ENCODE measurements at regions not wholly inside any gene's neighbourhood (a gene's known extent, or its start where the extent isn't known, plus 50 kb on each side); places are given as distances from the start of the nearest gene placed in this dataset.

DNA sequence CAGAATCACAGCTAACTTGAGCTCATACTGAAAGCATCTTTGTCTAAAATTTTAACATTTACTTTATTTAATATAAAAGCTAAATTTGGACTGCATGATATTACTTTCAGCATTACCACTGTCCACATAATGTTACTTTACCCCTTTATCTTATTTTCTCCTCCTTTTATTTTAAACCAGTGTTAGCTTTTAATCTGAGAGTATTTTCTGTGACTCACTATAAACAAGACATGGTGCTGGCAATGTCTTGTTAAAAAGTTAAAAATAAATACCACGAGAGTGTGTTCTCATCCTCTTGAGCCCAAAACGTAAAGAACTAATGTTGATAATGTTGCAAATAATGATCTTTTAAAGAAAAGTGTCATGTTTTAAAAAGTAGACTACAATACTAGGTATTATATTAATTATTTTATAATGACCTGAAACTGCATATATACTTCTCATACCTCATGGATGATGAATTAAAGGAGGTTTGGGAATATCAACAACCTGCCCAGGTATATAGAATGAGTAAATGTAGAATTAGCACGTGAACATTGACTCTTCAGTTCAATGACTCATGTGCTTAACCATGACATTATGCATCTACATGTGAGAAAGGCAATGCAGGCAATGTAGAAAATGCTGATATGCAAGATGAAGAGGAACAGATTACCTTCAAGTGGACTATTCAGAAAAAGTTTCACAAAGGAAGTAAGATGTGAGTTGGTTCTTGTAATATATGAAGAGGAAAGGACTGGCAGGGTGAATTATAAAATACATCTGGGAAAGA, 454.1 kb upstream of the ADGRL3 start:
- DNase-seq (ENCODE audit: low read depth, low spot score) = no peak

GRCh38 chr4:60750962-60751361, 449.2 kb upstream of the ADGRL3 start:
- DNase-seq (ENCODE audit: low read depth, low spot score) = no peak

- DNase-seq (ENCODE audit: low read depth, low spot score) = no peak
Observed at GRCh38 chr4:60757986-60758680, 442.0 kb upstream of the ADGRL3 start.

GRCh38 chr4:60759518-60760245, 440.4 kb upstream of the ADGRL3 start:
- no peak for DNase-seq (ENCODE audit: low read depth, low spot score)

DNA sequence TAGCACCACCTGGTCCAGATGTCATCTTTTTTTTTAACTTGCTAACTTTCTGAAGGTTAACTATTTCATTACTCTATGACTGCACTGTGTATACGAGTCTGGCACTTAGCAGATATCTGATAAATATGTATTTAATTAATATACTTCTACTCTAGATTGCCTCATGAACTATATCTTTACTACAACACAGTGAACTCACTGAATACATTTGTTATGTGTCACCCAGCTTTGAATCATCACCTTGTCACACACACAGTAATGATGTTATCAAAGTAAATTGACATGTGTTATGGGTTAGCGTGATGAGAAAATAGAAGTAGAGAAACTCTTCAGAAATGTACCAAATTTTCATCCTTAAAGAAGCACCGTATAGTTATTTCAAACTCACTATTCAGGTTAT, 419.3 kb upstream of the ADGRL3 start:
- DNase-seq (ENCODE audit: low read depth, low spot score) = no peak

- DNase-seq (ENCODE audit: low read depth, low spot score) = no peak
Observed at GRCh38 chr4:60790608-60791007, 409.5 kb upstream of the ADGRL3 start.

GRCh38 chr4:60794372-60794771, 405.8 kb upstream of the ADGRL3 start:
- no peak for DNase-seq (ENCODE audit: low read depth, low spot score)

GRCh38 chr4:60799214-60799613, 400.9 kb upstream of the ADGRL3 start:
- DNase-seq (ENCODE audit: low read depth, low spot score) = no peak

GRCh38 chr4:60800701-60801100, 399.4 kb upstream of the ADGRL3 start:
- no peak for DNase-seq (ENCODE audit: low read depth, low spot score)

DNA sequence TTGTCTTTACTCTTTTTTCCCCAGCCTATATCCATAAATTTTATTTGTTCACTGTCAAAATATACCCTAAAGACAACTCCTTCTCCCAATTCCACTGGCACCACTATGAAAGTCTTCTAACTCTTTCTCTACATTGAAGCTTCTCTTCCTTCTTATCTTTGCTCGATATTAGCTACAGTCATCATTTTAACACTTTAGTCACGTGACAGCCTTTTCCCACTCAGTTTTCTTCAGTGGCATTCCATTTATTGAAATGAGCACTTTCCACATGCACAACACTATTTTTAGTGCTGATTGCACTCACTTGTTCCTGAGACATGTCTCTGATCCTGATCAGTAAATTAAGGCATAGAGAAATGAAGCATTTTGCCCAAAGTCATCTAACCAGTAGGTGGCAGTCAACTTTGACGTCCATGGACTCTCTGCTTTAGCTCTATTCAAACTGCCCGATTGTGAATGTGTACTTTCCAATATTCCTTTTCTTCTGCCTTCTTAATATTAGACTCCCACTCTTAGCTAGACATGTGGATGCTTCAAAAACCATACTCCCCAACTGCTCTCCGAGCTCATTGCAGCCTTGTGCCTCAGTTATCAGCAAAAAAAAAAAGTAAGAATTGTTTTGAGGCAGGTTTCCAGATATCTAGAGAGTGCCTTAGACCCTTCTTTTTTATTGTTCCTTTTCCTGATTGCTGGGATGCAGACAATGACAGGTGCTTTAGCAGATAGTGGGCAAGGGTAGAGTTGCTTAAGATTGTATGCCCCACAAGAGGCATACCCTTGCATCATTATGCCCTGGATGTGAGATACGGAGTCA, 394.4 kb upstream of the ADGRL3 start:
- peak; percentile 2 for DNase-seq (ENCODE audit: low read depth, low spot score)

DNA sequence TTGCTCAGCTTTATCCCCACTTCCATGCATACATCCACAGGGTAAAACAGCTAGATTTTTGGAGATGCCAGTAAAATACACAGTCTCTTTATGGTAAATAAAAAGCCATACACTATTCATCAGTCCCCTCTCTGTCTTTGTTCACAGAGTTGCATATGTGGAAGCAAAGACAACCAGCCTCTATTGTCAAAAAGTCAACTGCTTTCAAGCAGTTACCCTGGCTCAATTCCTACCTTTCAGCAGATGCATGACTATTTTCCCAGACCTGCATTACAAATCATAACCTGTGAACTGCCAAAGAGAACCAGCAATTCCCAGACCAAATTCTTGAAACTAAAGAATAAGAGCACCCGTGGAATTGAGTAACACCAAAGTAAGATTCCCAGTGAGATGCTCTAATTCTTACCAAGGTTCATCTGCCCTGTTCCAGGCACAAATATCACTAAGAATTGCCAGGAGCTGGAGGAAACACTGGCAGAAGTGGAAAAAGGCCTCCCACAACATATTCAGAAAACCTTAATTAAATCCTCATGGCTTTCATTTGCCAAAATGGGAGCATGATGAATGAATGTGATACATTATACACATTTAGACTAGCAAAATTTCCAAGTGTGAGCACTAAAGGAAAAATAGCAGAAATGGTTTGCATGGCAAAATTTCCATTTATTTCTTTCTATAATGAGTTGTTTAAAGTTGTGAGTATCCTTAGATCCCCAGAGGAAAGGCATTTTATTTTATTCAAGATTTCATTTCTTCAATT, 391.2 kb upstream of the ADGRL3 start:
- DNase-seq (ENCODE audit: low read depth, low spot score) = no peak

DNA sequence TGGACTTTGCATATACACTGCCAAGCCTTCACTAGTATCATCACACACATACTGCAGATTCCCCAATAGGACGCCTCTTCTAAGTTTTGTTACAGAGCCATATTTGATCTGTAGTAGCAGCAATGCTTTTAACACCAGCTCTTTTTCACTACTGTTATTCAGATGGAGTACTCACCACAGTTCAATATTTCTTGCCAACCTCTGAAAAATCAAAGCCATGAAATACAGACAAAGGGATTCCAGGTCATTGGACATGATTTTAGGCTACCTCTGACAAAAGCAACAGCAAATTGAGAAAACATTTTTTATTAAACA, 390.7 kb upstream of the ADGRL3 start:
- no peak for DNase-seq (ENCODE audit: low read depth, low spot score)

GRCh38 chr4:60812811-60813210, 387.3 kb upstream of the ADGRL3 start:
- DNase-seq (ENCODE audit: low read depth, low spot score) = no peak

GRCh38 chr4:60814549-60814948, 385.6 kb upstream of the ADGRL3 start:
- no peak for DNase-seq (ENCODE audit: low read depth, low spot score)

- no peak for DNase-seq (ENCODE audit: low read depth, low spot score)
Observed at GRCh38 chr4:60817609-60818008, 382.5 kb upstream of the ADGRL3 start.

DNA sequence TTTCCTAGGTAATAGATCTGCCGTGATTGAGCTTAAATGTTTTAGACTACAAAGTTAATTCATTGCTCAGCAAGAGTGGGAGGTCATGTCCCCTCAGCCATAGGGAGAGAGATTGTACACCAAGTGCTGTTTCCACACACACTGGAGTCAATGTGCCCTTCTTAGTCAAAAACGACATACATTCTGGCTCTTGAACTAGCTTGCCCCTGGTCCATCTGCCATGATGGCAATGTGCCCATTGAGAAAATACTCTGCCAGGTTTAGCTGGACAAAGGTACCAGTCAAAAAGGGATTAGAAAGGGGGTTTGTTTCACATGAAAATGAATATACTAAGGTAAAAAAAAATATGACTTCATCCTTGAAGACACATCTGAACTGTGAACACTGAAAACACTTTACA, 377.1 kb upstream of the ADGRL3 start:
- DNase-seq (ENCODE audit: low read depth, low spot score) = no peak

- DNase-seq (ENCODE audit: low read depth, low spot score) = no peak
Observed at GRCh38 chr4:60840020-60840419, 360.1 kb upstream of the ADGRL3 start.

DNA sequence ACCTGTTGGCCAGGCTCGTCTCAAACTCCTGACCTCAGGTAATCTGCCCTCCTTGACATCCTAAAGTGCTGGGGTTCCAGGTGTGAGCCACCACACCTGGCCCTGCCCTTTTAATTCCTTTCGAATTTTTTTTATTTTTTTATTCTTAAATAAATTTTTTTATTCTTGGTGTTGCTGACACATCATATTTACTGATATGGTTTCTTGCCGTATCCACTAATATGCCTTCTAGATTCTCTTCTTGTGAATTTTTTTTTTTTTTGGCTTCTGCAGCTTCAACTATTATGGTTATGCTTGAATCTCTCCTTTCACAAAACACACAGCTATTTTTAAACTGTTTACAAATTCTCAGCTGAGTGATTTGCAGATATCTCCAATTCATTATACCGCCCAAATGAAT, 353.4 kb upstream of the ADGRL3 start:
- DNase-seq (ENCODE audit: low read depth, low spot score) = no peak

DNA sequence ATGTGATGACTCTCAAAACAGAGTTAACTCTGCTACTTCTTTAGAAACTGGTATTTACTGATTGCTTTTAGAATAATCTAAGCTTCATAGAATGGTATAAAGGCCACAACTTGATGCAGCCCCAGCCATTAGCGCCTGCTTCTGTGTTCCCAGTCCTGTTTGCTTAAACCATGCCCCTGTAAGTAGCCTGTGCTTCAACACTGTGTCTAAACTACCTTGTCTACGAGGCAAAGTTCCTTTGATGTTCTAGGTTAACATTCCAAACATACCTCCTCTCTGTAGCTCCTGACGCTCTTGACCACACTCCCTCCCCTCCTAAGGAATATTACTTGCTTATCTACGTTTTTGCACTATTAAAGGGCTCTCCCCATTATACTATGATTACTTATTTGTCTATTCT, 352.5 kb upstream of the ADGRL3 start:
- no peak for DNase-seq (ENCODE audit: low read depth, low spot score)

DNA sequence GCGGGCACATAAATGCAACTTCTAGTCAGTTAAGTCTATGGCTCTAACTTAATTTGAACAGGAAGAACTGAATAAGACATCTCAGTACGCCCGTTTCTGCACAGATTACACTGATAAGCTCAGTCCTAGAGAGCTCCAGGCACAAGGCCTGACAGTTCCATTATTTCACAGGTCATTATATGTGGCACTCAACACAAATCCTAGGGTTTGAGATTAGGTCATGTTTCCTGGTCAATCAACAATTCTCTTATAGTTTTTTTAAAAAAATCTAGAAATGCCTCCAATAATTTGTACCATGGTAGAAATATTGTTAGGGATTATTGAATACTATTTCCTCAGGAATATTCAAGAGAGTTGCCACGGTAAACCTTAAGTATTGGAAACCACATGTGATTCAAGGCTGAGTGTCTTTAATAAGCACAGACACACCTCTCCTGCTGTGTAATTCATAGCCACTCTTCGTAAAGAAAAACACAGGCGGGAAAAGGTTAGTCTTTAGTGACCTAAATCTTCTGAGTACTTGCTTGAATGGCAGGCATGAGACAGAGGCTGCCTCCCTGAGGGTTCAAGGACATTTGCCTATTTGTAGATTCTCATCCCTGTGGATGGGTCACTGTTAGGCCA, 342.9 kb upstream of the ADGRL3 start:
- no peak for DNase-seq (ENCODE audit: low read depth, low spot score)

GRCh38 chr4:60863442-60863841, 336.7 kb upstream of the ADGRL3 start:
- DNase-seq (ENCODE audit: low read depth, low spot score) = no peak
